Fibroblast of the aortic adventitia (primary cell): ENCODE measurements at regions not wholly inside any gene's neighbourhood (a gene's known extent, or its start where the extent isn't known, plus 50 kb on each side); places are given as distances from the start of the nearest gene placed in this dataset.

Experiments
- DNase-seq: peaks from one replicate; pipeline ENCODE4 v3.0.0-alpha.2; 2010; ENCODE audit warnings: low read depth
- H3K4me3 ChIP-seq: 2 replicates; pipeline ENCODE4 v1.5.1; 2011; ENCODE audit warnings: low read depth, mild to moderate bottlenecking, control low read depth, low read length, moderate library complexity
- TF ChIP-seq, protein P1 (sequence below): IDR thresholded peaks from 2 replicates; pipeline ENCODE4 v1.5.1; 2011; ENCODE audit warnings: mild to moderate bottlenecking, low read length, control low read depth, inconsistent platforms; ENCODE audit not compliant: insufficient read depth

DNA sequence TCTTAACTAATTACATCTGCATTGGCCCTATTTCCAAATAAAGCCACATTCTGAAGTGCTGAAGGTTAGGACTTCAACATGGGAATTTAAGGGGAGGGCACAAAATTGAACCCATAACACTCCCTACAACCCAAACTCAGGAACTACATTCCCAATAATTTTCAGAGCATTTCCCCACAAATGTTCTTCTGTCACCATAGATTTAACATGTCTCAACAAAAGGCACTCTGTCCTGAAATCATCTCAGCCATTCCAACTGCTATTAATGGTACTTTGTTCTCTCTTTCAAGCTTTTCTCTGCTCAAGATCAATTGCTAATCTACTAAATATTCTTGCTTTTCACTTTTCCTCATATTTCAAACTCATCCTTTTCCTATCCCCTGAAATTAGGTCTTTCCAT, 74.0 kb upstream of the SOX1 start:
- no peak overlapping the region for H3K4me3 ChIP-seq
- DNase-seq: no peak
- TF ChIP-seq, protein P1, sequence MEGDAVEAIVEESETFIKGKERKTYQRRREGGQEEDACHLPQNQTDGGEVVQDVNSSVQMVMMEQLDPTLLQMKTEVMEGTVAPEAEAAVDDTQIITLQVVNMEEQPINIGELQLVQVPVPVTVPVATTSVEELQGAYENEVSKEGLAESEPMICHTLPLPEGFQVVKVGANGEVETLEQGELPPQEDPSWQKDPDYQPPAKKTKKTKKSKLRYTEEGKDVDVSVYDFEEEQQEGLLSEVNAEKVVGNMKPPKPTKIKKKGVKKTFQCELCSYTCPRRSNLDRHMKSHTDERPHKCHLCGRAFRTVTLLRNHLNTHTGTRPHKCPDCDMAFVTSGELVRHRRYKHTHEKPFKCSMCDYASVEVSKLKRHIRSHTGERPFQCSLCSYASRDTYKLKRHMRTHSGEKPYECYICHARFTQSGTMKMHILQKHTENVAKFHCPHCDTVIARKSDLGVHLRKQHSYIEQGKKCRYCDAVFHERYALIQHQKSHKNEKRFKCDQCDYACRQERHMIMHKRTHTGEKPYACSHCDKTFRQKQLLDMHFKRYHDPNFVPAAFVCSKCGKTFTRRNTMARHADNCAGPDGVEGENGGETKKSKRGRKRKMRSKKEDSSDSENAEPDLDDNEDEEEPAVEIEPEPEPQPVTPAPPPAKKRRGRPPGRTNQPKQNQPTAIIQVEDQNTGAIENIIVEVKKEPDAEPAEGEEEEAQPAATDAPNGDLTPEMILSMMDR: no peak

DNA sequence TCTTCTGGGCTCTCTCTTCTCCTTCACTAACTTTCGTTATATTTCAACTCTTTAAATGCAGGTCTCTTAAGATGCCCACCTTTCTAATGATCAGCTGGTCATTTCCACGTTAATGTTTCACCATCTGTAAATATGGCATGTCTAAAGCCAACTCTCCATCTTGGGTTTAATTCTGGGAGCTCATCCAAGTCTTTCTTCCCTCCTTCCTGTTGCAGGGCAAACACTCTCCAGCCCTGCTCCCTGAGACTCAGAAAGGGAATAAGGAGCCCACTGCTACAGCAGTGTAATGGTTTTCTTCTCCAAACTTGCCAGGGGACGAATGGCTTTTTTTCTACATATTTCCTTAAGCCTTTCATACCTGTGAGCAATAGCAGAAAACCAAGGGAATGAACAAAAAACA, 73.3 kb upstream of the SOX1 start:
- H3K4me3 ChIP-seq: no peak overlapping the region
- TF ChIP-seq, protein P1: no peak
- no peak for DNase-seq

DNA sequence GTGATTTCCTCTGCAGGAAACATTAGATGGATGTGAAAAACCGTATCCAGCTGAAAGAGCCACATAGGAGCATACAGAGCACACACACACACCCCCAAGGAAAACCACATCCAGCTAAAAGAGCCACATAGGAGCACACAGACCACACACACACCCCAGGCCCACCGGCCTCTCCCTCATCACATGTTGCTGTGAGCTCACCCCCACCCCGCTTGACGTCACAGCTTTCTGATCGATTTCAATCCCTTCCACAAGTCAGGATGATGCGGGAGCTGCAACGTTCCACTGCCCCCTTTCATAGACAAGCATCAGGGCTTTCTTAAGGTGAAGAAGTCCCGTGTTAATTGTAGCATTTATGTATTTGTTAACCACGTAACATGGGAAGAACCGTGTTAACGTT, 72.4 kb upstream of the SOX1 start:
- DNase-seq: no peak
- TF ChIP-seq, protein P1: no peak
- no peak overlapping the region for H3K4me3 ChIP-seq

DNA sequence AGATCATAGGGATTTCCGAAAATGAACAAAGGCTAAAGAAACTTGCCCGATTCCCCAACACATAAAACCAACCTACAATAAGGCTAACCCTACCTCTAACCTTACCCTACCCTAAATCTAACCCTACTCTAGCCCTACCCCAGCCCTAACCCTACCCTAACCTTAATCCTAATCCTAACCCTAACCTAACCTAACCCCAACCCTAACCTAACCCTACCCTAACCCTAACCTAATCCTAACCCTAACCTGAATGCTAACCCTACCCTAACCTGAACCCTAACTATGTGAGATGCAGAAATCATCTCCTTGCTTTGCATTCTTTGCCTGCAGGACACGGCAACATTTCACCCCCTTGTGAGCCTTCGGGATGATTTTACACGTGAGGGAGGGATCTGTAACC, 67.6 kb upstream of the SOX1 start:
- H3K4me3 ChIP-seq: no peak overlapping the region
- TF ChIP-seq, protein P1: no peak
- no peak for DNase-seq

DNA sequence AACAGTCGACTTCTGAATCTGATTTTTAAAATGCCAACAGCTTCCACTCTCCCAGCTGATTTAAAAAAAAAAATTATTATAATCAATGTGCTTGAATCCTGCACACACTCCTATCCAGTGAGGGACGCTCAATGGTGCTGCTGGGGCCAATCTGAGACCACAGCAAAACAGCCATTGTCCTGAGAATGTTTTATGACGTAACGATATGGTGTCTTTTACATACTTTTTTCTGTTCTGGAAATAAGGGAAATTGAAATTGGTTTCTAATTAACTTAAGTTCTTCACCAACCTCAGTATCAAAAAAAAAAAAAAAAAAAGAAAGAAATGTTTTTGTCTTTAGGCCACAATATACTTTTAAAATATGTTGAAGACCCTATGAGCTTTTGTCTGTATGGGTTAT, 66.1 kb upstream of the SOX1 start:
- TF ChIP-seq, protein P1: no peak
- H3K4me3 ChIP-seq: no peak overlapping the region
- DNase-seq: no peak

DNA sequence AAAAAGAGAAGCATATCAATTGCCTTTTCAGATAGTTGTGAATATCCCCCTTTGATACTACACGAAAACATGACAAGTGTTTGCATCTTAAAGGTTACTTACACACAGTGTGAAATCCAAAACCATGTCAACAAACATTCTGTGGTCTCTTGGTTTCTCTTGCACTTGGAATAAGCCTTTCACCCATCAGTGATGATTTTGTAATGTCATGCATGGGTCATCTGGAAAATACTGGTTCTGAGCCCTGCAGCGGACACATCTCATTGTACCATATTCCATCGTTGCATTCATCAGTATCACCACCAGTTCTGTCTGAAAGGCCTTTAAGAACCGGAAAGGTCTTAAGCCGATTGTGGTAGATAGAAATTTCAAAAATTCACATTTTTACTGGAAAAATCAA, 65.4 kb upstream of the SOX1 start:
- no peak for DNase-seq
- no peak overlapping the region for H3K4me3 ChIP-seq
- TF ChIP-seq, protein P1: no peak

DNA sequence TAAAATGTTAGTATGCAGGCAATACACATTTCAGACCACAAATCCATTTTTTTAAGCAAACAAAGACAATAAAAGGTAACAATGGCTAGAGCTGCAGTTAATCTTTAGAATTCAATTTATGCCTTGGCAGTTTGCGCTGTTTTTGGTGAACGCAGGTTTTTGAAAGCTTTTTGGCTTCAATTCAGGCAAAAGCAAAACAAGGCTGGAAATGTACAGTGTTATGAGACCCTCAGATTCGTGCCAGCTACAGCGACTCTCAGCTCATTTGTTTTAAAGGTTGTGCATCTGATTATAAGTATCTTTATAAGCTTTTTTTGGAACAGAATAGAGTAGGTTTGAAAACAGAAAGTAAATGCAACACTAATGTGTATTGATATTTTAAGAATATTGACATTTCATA, 63.6 kb upstream of the SOX1 start:
- TF ChIP-seq, protein P1: no peak
- no peak overlapping the region for H3K4me3 ChIP-seq
- DNase-seq: no peak
